ENCODE measurements at regions not wholly inside any gene's neighbourhood (a gene's known extent, or its start where the extent isn't known, plus 50 kb on each side); places are given as distances from the start of the nearest gene placed in this dataset.

- no peak overlapping the region for H3K4me3 Mint-ChIP-seq
Measured at GRCh38 chr2:144067506-144067905, 452.4 kb downstream of the ZEB2 start.

DNA sequence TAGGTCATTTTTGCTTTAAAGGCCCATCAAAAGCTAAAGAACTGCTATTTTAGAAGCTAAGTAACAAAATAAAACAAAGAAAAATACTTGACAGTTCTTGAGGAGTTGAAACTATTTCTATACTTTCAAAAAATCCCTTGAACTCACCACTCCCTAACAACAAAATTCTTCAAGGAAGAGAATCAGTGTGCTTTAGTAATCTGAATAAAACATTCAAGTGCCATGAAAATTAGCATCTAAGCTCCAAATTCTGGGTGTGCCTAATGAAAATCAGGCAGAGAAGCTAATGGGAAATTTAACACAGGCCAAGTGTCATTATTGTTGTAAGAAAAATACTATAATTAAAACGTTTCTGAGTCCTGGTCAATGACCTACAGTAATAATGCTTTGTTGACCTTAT is 456.3 kb downstream of the ZEB2 start:
- no peaks in the 10 kb centered on the region for H3K4me1 Mint-ChIP-seq
- H3K27ac Mint-ChIP-seq (ENCODE audit: unreplicated experiment), result no peak overlapping the region
- H3K4me3 Mint-ChIP-seq, result no peak overlapping the region
- no peaks in the 10 kb centered on the region for H3K27me3 Mint-ChIP-seq (ENCODE audit: low read depth)
- no peaks in the 10 kb centered on the region for H3K36me3 Mint-ChIP-seq (ENCODE audit: low read depth)
- H3K9me3 Mint-ChIP-seq, result no peaks in the 10 kb centered on the region
- TF ChIP-seq, protein P1, sequence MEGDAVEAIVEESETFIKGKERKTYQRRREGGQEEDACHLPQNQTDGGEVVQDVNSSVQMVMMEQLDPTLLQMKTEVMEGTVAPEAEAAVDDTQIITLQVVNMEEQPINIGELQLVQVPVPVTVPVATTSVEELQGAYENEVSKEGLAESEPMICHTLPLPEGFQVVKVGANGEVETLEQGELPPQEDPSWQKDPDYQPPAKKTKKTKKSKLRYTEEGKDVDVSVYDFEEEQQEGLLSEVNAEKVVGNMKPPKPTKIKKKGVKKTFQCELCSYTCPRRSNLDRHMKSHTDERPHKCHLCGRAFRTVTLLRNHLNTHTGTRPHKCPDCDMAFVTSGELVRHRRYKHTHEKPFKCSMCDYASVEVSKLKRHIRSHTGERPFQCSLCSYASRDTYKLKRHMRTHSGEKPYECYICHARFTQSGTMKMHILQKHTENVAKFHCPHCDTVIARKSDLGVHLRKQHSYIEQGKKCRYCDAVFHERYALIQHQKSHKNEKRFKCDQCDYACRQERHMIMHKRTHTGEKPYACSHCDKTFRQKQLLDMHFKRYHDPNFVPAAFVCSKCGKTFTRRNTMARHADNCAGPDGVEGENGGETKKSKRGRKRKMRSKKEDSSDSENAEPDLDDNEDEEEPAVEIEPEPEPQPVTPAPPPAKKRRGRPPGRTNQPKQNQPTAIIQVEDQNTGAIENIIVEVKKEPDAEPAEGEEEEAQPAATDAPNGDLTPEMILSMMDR (conservative IDR thresholded peaks at IDR 0.05), result no peak
- DNase-seq (ENCODE audit: low read depth, low spot score), result no peak

More at GRCh38 chr2:144067506-144067905, 452.4 kb downstream of the ZEB2 start:
- H3K36me3 Mint-ChIP-seq (ENCODE audit: low read depth), result no peaks in the 10 kb centered on the region
- TF ChIP-seq, protein P1 (conservative IDR thresholded peaks at IDR 0.05), result no peak
- H3K9me3 Mint-ChIP-seq, result no peaks in the 10 kb centered on the region
- DNase-seq (ENCODE audit: low read depth, low spot score), result no peak
- H3K27ac Mint-ChIP-seq (ENCODE audit: unreplicated experiment), result no peak overlapping the region
- H3K27me3 Mint-ChIP-seq (ENCODE audit: low read depth), result no peaks in the 10 kb centered on the region
- no peaks in the 10 kb centered on the region for H3K4me1 Mint-ChIP-seq

GRCh38 chr2:144054911-144055310 is 465.0 kb downstream of the ZEB2 start:
- Mint-ChIP-seq H3K4me3 (no peak overlapping the region), H3K9me3 (no peaks in the 10 kb centered on the region), H3K4me1 (peaks cover 4% of the 10 kb centered on the region), H3K27me3 (ENCODE audit: low read depth) (no peaks in the 10 kb centered on the region), H3K27ac (ENCODE audit: unreplicated experiment) (no peak overlapping the region), H3K36me3 (ENCODE audit: low read depth) (peaks cover 3% of the 10 kb centered on the region)
- TF ChIP-seq, protein P1 (conservative IDR thresholded peaks at IDR 0.05), result no peak
- DNase-seq (ENCODE audit: low read depth, low spot score), result no peak

DNA sequence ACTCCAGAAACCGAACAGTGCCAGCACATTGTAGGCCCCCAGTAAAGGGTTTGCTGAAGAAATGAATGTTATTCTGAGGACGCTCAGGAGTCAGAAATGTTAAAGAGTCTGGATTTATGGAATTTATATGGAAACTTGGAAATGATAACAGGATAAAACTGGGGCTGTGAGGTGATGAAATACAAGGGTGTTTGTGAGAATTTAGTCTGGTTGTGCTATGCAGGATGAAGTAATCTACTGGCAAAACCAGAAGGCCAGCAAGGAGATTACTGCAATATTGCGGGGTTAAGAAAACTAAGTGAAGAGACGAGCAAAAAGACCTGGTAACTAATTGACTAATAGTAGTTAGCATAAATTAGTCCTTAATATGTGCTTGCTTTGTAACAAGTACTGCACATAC is 467.8 kb downstream of the ZEB2 start:
- TF ChIP-seq, protein P1 (conservative IDR thresholded peaks at IDR 0.05), result no peak
- H3K4me3 Mint-ChIP-seq, result no peak overlapping the region
- DNase-seq (ENCODE audit: low read depth, low spot score), result no peak
- H3K27me3 Mint-ChIP-seq (ENCODE audit: low read depth), result no peaks in the 10 kb centered on the region
- peaks cover 4% of the 10 kb centered on the region for H3K4me1 Mint-ChIP-seq
- no peak overlapping the region for H3K27ac Mint-ChIP-seq (ENCODE audit: unreplicated experiment)
- no peaks in the 10 kb centered on the region for H3K36me3 Mint-ChIP-seq (ENCODE audit: low read depth)
- peaks cover 3% of the 10 kb centered on the region for H3K9me3 Mint-ChIP-seq

DNA sequence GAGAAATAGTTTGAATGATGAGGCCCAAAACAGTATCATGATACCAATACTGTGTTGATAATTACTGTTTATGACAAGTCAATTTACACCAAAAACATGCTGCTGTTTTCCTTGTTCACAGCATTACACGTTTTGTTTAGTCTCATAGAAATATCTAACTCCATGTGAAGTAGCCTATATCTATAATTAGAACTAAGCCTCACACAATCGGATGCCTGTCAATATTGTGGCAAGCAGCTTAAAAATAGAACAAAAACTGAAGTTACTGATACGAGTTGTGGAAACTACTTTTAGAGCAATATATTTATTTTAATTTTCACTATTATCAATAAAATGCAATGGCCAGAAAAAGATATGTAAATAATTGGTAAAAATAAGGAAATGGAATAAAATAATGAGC is 470.8 kb downstream of the ZEB2 start:
- no peak overlapping the region for H3K27ac Mint-ChIP-seq (ENCODE audit: unreplicated experiment)
- no peaks in the 10 kb centered on the region for H3K36me3 Mint-ChIP-seq (ENCODE audit: low read depth)
- H3K4me3 Mint-ChIP-seq, result no peak overlapping the region
- peaks cover 4% of the 10 kb centered on the region for H3K4me1 Mint-ChIP-seq
- H3K27me3 Mint-ChIP-seq (ENCODE audit: low read depth), result no peaks in the 10 kb centered on the region
- no peak for DNase-seq (ENCODE audit: low read depth, low spot score)
- H3K9me3 Mint-ChIP-seq, result peaks cover 3% of the 10 kb centered on the region
- TF ChIP-seq, protein P1 (conservative IDR thresholded peaks at IDR 0.05), result no peak

DNA sequence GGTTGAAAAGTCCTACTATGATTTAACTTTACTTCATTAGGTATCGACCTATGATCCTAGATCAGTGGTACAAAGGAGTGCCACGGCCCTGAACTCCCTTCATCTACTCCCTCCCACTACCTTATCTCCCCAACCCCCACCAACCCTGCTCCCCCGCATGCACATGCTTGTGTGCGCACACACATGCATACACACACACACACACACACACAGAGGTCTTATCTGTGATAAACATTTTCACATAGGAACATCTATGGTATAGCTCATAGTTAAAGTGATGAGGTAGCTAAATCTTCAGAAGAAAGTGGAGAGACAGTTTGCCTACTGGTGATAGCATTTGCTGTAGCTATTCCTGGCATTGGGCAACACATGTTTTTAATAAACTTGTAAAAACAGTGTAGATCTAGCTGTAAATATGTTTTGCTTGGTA is 471.3 kb downstream of the ZEB2 start:
- Mint-ChIP-seq H3K36me3 (ENCODE audit: low read depth) (no peaks in the 10 kb centered on the region), H3K9me3 (peaks cover 3% of the 10 kb centered on the region), H3K27ac (ENCODE audit: unreplicated experiment) (no peak overlapping the region), H3K4me3 (no peak overlapping the region), H3K4me1 (peaks cover 4% of the 10 kb centered on the region), H3K27me3 (ENCODE audit: low read depth) (no peaks in the 10 kb centered on the region)
- TF ChIP-seq, protein P1 (conservative IDR thresholded peaks at IDR 0.05), result no peak
- no peak for DNase-seq (ENCODE audit: low read depth, low spot score)

All from neural crest cell (in vitro differentiated cells).